Peyer's patch (tissue), 4 donors: ENCODE measurements at regions not wholly inside any gene's neighbourhood (a gene's known extent, or its start where the extent isn't known, plus 50 kb on each side); places are given as distances from the start of the nearest gene placed in this dataset.

Experiments used
- POLR2A ChIP-seq, 2 donors: fragments of 450-650 bp; IDR thresholded peaks; one replicate each; pipeline ENCODE4 v1.5.1; 2017; ENCODE audit warnings: antibody characterized with exemption in 2 of 2, mild to moderate bottlenecking in 2 of 2, moderate library complexity in 2 of 2
- TF ChIP-seq, protein P1 (sequence below), 6 experiments: fragments of 450-650 bp in 4 of 6; fragments of 200-600 bp in 2 of 6; sonication (generic) in 1 of 6; IDR thresholded peaks; one replicate each; pipeline ENCODE4 v1.5.1; 2017 to 2019; ENCODE audit warnings: antibody characterized with exemption in 6 of 6, mild to moderate bottlenecking in 3 of 6, moderate library complexity in 1 of 6

DNA sequence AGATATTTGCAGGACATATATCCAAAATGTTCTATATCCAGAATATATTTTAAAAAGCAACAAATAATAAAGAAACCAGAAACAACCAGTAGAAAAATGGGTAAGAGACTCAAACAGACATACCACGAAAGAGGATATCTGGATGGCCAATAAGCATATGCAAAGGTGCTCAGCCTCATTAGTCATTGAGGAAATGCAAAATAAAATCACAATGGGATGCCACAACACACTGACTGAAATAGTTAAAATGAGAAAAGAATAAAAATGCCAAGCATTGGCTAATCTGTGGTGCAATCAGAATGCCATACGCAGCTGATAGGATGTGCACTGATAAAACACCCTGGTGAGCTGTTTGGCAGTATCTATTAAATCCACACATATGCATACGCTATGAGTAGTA lies 265.8 kb upstream of the ANKH start:
- TF ChIP-seq, protein P1, sequence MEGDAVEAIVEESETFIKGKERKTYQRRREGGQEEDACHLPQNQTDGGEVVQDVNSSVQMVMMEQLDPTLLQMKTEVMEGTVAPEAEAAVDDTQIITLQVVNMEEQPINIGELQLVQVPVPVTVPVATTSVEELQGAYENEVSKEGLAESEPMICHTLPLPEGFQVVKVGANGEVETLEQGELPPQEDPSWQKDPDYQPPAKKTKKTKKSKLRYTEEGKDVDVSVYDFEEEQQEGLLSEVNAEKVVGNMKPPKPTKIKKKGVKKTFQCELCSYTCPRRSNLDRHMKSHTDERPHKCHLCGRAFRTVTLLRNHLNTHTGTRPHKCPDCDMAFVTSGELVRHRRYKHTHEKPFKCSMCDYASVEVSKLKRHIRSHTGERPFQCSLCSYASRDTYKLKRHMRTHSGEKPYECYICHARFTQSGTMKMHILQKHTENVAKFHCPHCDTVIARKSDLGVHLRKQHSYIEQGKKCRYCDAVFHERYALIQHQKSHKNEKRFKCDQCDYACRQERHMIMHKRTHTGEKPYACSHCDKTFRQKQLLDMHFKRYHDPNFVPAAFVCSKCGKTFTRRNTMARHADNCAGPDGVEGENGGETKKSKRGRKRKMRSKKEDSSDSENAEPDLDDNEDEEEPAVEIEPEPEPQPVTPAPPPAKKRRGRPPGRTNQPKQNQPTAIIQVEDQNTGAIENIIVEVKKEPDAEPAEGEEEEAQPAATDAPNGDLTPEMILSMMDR (IDR thresholded peaks at IDR 0.05): no peak
- no peak for TF ChIP-seq POLR2A (IDR thresholded peaks at IDR 0.05)
